Forelimb muscle (tissue), 1 donor: ENCODE measurements at regions not wholly inside any gene's neighbourhood (a gene's known extent, or its start where the extent isn't known, plus 50 kb on each side); places are given as distances from the start of the nearest gene placed in this dataset.
"Not testable (repeated sequence)": the region's sequence is repeated elsewhere in the genome, so short reads cannot be mapped to it uniquely, and the experiment has no call there.

Experiments
- DNase-seq: peaks from one replicate; pipeline ENCODE4 v3.0.0-alpha.2; 2013; ENCODE audit warnings: low read depth

DNA sequence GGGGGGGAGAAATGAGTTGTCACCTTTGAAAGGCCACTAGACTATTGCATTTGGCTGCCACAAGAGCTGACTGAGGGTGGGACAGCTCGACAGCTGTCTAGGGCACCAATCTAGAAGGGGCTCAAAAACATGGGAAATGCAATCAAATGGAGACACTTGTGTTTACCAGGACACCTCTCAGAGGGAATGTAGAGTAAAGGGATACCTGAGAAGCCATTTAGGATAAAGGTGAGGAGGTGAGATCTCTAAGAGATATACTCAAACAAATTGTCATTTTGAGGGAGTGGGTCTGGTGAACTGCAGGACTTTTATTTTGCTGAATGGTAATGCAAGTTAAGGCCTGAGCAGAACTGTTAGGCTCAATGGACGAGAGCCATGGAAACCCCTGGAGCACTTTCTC is 159.8 kb downstream of the DDX1 start:
- DNase-seq = no peak

DNA sequence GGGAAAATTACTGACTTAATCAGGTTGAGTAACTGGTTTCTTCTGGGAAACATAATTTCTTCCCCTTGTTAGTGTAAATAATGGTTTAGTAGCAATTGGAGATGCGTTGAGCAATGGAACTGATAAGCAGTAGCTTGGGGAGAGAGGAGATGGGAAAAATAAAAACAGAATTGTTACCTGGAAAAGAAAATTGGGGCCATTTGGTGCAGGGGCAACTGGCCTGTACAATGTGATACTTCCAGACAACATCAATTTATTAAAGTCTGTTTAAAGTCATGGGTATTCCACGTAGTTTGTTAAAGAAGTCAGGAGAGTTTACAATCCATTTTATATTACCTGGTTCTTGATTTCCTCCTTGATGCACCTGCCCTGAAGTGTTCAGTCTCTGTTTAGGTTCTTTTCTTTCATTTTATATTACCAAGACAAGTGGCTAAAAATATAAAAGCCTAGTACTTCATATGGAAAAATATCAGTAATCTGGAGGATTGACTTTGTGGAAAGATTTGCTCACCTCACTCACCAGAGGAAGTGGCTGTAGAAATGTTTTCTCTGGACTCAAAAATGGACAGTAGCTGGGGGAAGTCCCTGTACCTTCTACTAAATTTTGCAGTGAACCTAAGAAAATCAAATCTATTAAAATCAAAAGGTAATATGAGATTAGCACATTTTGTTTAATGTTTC is 161.0 kb downstream of the DDX1 start:
- DNase-seq = no peak

GRCh38 chr2:15753233-15753798 is 161.6 kb downstream of the DDX1 start:
- no peak for DNase-seq

GRCh38 chr2:15753811-15754702 is 162.4 kb downstream of the DDX1 start:
- DNase-seq = no peak

GRCh38 chr2:15754703-15755099 is 163.0 kb downstream of the DDX1 start:
- DNase-seq = no peak

DNA sequence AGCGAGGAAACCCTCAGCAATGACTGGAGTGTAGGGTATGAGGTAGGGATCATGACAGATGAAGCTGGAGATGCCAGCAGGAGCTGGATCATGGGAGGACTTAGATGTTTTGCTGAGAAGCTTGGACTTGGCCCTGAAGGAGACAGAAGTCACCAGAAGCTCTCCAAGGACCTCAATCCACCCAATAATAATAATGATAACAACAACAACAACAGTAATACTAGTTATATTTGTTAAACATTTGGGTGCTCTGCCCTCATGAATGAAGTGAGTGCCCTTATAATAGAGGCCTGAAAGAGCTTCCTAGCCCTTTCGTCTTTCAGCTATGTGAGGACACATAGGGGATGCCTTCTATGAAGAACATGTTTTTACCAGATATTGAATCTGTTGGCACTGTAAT is 163.9 kb downstream of the DDX1 start:
- no peak for DNase-seq

DNA sequence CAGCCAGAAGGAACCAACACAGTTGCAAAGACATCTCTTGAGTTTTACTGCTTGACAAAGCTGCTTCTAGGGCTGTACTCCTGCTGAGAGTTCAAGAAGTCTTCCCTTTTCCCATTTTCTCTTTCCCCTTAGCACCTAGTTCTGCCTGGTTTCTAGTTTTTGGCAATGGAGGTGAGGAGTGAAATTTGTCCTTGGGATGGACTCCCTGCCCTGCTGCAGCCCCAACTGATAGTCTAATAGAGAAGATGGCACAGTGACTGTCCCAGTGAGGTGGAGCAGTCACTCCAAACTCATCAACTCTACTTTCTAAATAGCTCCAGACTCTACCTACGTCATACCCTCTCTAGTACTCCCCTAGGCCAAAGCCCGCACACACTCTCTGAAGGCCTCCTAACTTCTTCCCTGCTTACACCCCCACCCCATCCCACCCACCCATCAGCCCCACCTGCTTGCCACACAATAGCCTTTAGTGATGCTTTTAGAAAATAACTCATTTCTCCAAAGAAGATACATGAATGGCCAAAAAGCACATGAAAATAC is 164.4 kb downstream of the DDX1 start:
- DNase-seq = no peak

GRCh38 chr2:15756882-15757819 is 165.5 kb downstream of the DDX1 start:
- DNase-seq = no peak

DNA sequence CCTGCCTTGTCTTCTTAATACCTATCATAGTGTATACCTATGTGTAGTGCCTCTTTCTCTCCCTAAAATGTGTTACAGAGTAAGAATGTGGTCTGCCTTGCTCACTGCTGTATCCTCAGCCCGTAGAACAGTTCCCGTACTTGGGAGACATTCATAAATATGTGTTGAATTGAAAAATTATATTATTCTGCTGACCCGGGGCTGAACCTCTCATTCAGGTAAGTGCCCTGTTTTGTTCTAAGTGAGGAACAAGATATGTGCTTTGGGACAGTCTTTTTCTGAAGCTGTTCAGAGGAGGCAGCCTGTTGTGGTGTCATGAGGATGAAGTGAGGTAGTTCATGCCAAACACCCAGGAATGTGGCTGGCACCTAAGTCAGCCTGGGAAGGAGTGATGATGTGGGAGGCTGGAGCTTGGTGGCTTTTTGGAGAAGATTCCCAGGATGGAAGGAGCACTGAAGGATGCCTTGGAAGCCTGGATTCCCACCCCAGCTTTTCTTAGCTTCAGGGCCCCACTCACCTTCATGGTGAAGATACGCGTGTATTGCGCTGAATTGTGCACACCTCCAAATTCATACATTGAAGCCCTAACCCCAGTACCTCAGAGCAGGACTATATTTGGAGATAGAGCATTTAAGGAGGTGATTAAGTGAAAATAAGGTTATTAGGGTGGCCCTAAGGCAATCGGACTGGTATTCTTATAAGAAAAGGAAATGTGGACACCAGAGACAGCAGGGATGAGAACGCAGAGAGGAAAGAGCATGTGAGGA is 166.3 kb downstream of the DDX1 start:
- no peak for DNase-seq

- no peak for DNase-seq
Measured at GRCh38 chr2:15758848-15759247, 167.2 kb downstream of the DDX1 start.

- DNase-seq = no peak
Measured at GRCh38 chr2:15759385-15759784, 167.7 kb downstream of the DDX1 start.

DNA sequence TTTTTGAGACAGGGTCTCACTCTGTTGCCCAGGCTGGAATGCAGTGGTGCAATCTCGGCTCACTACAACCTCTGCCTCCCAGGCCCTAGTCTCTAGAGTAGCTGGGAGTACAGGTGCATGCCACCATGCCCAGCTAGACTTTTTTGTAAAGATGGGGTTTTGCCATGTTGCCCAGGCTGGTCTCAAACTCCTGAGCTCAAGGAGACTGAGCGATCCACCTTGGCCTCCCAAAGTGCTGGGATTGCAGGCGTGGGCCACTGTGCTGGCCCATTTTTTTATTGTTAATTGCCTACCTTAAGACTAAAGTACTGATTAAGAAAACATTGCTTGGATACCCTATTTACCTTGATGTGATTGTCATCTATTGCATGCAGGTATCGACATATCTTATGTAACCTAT is 168.1 kb downstream of the DDX1 start:
- DNase-seq = not testable (repeated sequence)

- no peak for DNase-seq
Measured at GRCh38 chr2:15760232-15760910, 168.7 kb downstream of the DDX1 start.

DNA sequence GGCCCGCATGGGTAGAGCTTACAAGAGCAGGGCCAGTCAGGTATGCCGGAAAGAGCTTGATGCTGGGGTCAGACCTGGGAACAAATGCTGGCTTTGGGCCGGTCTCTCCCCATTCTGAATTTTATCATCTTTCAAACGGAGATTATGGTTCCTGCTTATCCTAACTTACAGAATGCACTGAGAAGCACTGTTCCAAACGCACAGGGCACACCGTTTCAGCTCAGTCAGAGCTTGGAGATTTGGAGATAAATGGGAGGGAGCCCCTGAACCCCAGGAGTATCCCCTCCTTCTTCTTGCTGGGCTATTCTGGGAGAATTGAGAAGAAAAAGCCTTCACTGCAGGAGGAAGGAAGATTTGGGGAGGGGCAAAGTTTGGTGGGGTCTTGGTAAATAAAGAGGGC is 169.4 kb downstream of the DDX1 start:
- no peak for DNase-seq

DNA sequence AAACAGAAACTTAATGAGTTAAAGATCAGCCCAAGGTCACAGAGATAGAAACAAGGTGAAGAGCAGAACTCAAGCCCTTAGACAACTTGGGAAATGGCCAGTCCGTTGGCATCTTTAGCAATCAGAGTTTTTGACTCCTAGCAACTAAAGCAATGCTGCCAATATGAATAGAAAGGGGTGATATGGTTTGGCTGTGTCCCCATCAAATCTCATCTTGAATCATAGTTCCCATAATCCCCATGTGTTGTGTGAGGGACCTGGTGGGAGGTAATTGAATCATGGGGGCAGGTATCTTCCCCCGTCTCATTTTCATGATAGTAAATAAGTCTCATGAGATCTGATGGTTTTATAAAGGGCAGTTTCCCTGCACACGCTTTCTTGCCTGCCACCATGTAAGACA is 170.2 kb downstream of the DDX1 start:
- DNase-seq = no peak

GRCh38 chr2:15762449-15762848 is 170.8 kb downstream of the DDX1 start:
- DNase-seq = no peak

GRCh38 chr2:15763106-15763821 is 171.6 kb downstream of the DDX1 start:
- DNase-seq = no peak

GRCh38 chr2:15763822-15764682 is 172.4 kb downstream of the DDX1 start:
- DNase-seq = no peak

DNA sequence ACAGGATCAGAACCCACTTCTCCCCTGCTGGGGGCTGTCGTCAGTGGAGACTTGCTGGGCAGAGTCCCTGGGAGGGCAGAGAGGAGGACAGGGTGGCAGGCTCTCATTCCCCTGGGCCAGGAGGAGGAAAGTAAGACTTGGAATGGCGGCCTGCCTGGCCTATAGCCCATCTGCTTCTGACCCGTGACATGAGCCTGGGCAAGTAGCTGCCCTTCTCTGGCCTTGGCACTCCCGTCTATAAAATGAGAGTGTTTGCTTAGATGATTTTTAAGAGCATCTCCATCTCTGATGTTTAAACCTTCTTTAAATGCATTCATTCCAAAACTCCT is 173.0 kb downstream of the DDX1 start:
- no peak for DNase-seq
